SK-N-SH (cell line): ENCODE measurements at regions not wholly inside any gene's neighbourhood (a gene's known extent, or its start where the extent isn't known, plus 50 kb on each side); places are given as distances from the start of the nearest gene placed in this dataset.

Experiments
- CTCF ChIA-PET: fragments of 300-600, 350-600 bp; formaldehyde crosslinking; extraction: SDS; loops from one replicate; lab custom pipeline; 2021; lab: Yijun Ruan, JAX
- POLR2A ChIA-PET: fragments of 350-600 bp; sonication (Branson Sonifier 250); formaldehyde crosslinking; extraction: SDS; loops from one replicate; lab custom pipeline; 2020; ENCODE audit warnings: antibody characterized with exemption, inconsistent platforms; lab: Yijun Ruan, JAX
- DNase-seq: peaks from one replicate; pipeline ENCODE4 v3.0.0; 2012
- H2AFZ ChIP-seq: fragments of 200-600 bp; sonication (generic); 2 replicates; pipeline ENCODE4 v1.8.1; 2016; ENCODE audit warnings: antibody characterized with exemption, mild to moderate bottlenecking, low read depth
- H3F3A ChIP-seq: fragments of 200-600 bp; sonication (generic); replicated peaks from 2 replicates; pipeline ENCODE3; 2016; ENCODE audit warnings: antibody characterized with exemption, mild to moderate bottlenecking; ENCODE audit not compliant: insufficient read depth
- H3K27ac ChIP-seq, 2 experiments: fragments of 200-500 bp in 1 of 2; fragments of 200-600 bp in 1 of 2; sonication (Bioruptor generic) in 1 of 2; sonication (generic), shearing (Covaris generic) in 1 of 2; 2 replicates each; pipeline versions ENCODE4 v1.5.1 to v1.6.1; 2014 to 2016; ENCODE audit warnings: low read depth in 2 of 2, inconsistent platforms in 1 of 2, low read length in 1 of 2, mild to moderate bottlenecking in 1 of 2, mixed read lengths in 1 of 2
- H3K27me3 ChIP-seq: fragments of 200-600 bp; sonication (generic), shearing (Covaris generic); 2 replicates; pipeline ENCODE4 v1.6.1; 2016; ENCODE audit warnings: mixed run types; ENCODE audit not compliant: insufficient read depth
- H3K36me3 ChIP-seq, 2 experiments: fragments of 200-500 bp in 1 of 2; fragments of 200-600 bp in 1 of 2; sonication (Bioruptor generic) in 1 of 2; sonication (generic) in 1 of 2; replicated peaks in 1 of 2; 2 replicates each; pipeline versions ENCODE3 to v1.5.1; 2014 to 2016; ENCODE audit warnings: low read length in 1 of 2, mild to moderate bottlenecking in 1 of 2; ENCODE audit not compliant: insufficient read depth in 2 of 2, control insufficient read depth in 1 of 2
- H3K4me1 ChIP-seq, 2 experiments: fragments of 200-500 bp in 1 of 2; fragments of 200-600 bp in 1 of 2; sonication (Bioruptor generic) in 1 of 2; sonication (generic), shearing (Covaris generic) in 1 of 2; 2 replicates each; pipeline versions ENCODE4 v1.5.1 to v1.6.1; 2014 to 2016; ENCODE audit warnings: low read depth in 1 of 2, low read length in 1 of 2, mixed run types in 1 of 2; ENCODE audit not compliant: insufficient read depth in 2 of 2, control insufficient read depth in 1 of 2
- H3K4me2 ChIP-seq: fragments of 200-600 bp; sonication (generic), shearing (Covaris generic); 2 replicates; pipeline ENCODE4 v1.6.1; 2017; ENCODE audit warnings: mixed run types
- H3K4me3 ChIP-seq, 2 experiments: fragments of 200-500 bp in 1 of 2; fragments of 200-600 bp in 1 of 2; sonication (Bioruptor generic) in 1 of 2; sonication (generic), shearing (Covaris generic) in 1 of 2; 2 replicates each; pipeline versions ENCODE4 v1.5.1 to v1.8.1; 2014 to 2016; ENCODE audit warnings: low read depth in 2 of 2, inconsistent platforms in 1 of 2, low read length in 1 of 2, mild to moderate bottlenecking in 1 of 2, mixed read lengths in 1 of 2, moderate library complexity in 1 of 2
- H3K79me2 ChIP-seq: fragments of 200-600 bp; sonication (generic); 2 replicates; pipeline ENCODE4 v1.8.1; 2017; ENCODE audit warnings: mild to moderate bottlenecking; ENCODE audit not compliant: insufficient read depth
- H3K9ac ChIP-seq: fragments of 200-600 bp; sonication (generic); 2 replicates; pipeline ENCODE4 v1.6.1; 2017; ENCODE audit warnings: mixed run types
- H3K9me2 ChIP-seq: fragments of 200-600 bp; sonication (generic); 2 replicates; pipeline ENCODE4 v1.6.1; 2017; ENCODE audit warnings: mixed run types
- H3K9me3 ChIP-seq: fragments of 200-600 bp; sonication (generic); 2 replicates; pipeline ENCODE4 v1.6.1; 2017; ENCODE audit warnings: mixed run types, mild to moderate bottlenecking, moderate library complexity
- H4K20me1 ChIP-seq: fragments of 200-600 bp; sonication (generic); 2 replicates; pipeline ENCODE4 v1.6.1; 2017; ENCODE audit warnings: mild to moderate bottlenecking, mixed run types; ENCODE audit not compliant: insufficient read depth
- CHD2 ChIP-seq: fragments of 150-350 bp; IDR thresholded peaks from 2 replicates; pipeline ENCODE4 v1.6.1; 2018; ENCODE audit warnings: low read length; ENCODE audit not compliant: partially characterized antibody
- EP300 ChIP-seq, 2 experiments: IDR thresholded peaks; 2 replicates each; pipeline versions ENCODE4 v1.4.0 to v1.6.1; 2012; ENCODE audit warnings: borderline replicate concordance in 1 of 2, low read depth in 1 of 2, low read length in 1 of 2
- FOSL2 ChIP-seq: IDR thresholded peaks from 2 replicates; pipeline ENCODE4 v1.4.0; 2012; ENCODE audit warnings: low read depth, mild to moderate bottlenecking, moderate library complexity, borderline replicate concordance
- MXI1 ChIP-seq: IDR thresholded peaks from 2 replicates; pipeline ENCODE4 v1.6.1; 2012; ENCODE audit warnings: mild to moderate bottlenecking, low read depth, low read length, improper control_type of control experiment
- NFIC ChIP-seq: IDR thresholded peaks from 2 replicates; pipeline ENCODE4 v1.4.0; 2012; ENCODE audit warnings: borderline replicate concordance
- RAD21 ChIP-seq: IDR thresholded peaks from 2 replicates; pipeline ENCODE4 v1.6.1; 2012; ENCODE audit warnings: mild to moderate bottlenecking, low read length
- SIN3A ChIP-seq: IDR thresholded peaks from 2 replicates; pipeline ENCODE4 v1.6.1; 2012; ENCODE audit warnings: low read depth, mild to moderate bottlenecking, low read length, moderate library complexity, borderline replicate concordance
- TAF1 ChIP-seq: IDR thresholded peaks from 2 replicates; pipeline ENCODE4 v1.6.1; 2012; ENCODE audit warnings: low read depth, mild to moderate bottlenecking, low read length, moderate library complexity, borderline replicate concordance
- TCF12 ChIP-seq: IDR thresholded peaks from 2 replicates; pipeline ENCODE4 v1.4.0; 2012
- TEAD4 ChIP-seq: IDR thresholded peaks from 2 replicates; pipeline ENCODE4 v1.4.0; 2012; ENCODE audit warnings: mild to moderate bottlenecking, borderline replicate concordance; ENCODE audit not compliant: insufficient read depth
- WGBS: methylation state at CpG from one replicate; pipeline ENCODE4 v1.1.6; 2017; ENCODE audit warnings: low lambda C conversion rate; 5-methylcytosine and 5-hydroxymethylcytosine counted together
- TF ChIP-seq, protein P1 (sequence below): IDR thresholded peaks from 2 replicates; pipeline ENCODE4 v1.6.1; 2012; ENCODE audit warnings: mild to moderate bottlenecking, low read depth, low read length, moderate library complexity
- TF ChIP-seq, protein P2 (sequence below): IDR thresholded peaks from 2 replicates; pipeline ENCODE4 v1.4.0; 2012; ENCODE audit warnings: low read depth, borderline replicate concordance

DNA sequence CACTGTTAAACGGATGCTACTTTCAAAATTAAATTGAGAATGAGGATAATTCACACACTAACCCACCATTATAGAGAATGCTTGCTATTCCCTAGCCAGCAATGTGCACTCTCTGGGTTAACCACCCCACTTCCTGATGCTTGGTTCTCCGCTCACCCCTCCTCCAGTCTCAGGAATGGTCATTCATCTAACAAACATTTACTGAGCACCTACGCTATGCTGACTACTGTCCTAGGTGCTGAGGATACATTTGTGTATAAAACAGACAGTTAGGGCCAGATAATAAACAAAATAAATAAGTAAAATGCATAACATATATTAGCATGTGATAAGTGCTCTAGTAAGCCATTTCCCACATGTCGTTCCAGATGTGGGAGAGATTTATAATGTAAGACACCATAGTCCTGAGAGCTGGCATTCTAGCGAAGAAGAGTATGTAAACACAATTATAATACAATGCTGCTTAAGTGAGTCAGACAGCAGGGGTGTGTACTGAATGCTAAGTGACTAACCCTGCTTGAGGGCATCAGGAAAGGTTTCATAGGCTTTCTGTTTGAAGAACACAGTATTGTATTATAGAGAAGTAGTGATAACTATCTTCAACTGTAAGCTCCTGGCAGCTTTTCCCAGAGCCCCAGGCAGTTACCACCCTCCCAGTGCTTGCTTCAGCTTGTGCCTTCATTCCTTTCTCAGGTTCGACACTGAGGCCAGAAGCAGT, 126.7 kb upstream of the CACHD1 start:
- Histone ChIP-seq H3K27ac (peak overlapping the region in 1 of 2 experiments; percentile 36; a peak in 1 of 4 replicates), H3K9ac (no peak overlapping the region), H3K4me2 (no peak overlapping the region)
- DNase-seq, result peak; percentile 46
- 0 out of 2 replicates have a peak, but pooled peaks have one; percentile 20 for TF ChIP-seq MXI1
- 0 out of 4 replicates have a peak, but pooled peaks of 1 of the 2 experiments have one; percentile 7 for TF ChIP-seq EP300 (IDR thresholded peaks at IDR 0.05; ENCODE audit: borderline replicate concordance in 1 of 2, low read depth in 1 of 2, low read length in 1 of 2)
- TF ChIP-seq CHD2, result no peak
- TF ChIP-seq, protein P1, sequence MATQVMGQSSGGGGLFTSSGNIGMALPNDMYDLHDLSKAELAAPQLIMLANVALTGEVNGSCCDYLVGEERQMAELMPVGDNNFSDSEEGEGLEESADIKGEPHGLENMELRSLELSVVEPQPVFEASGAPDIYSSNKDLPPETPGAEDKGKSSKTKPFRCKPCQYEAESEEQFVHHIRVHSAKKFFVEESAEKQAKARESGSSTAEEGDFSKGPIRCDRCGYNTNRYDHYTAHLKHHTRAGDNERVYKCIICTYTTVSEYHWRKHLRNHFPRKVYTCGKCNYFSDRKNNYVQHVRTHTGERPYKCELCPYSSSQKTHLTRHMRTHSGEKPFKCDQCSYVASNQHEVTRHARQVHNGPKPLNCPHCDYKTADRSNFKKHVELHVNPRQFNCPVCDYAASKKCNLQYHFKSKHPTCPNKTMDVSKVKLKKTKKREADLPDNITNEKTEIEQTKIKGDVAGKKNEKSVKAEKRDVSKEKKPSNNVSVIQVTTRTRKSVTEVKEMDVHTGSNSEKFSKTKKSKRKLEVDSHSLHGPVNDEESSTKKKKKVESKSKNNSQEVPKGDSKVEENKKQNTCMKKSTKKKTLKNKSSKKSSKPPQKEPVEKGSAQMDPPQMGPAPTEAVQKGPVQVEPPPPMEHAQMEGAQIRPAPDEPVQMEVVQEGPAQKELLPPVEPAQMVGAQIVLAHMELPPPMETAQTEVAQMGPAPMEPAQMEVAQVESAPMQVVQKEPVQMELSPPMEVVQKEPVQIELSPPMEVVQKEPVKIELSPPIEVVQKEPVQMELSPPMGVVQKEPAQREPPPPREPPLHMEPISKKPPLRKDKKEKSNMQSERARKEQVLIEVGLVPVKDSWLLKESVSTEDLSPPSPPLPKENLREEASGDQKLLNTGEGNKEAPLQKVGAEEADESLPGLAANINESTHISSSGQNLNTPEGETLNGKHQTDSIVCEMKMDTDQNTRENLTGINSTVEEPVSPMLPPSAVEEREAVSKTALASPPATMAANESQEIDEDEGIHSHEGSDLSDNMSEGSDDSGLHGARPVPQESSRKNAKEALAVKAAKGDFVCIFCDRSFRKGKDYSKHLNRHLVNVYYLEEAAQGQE, result peak; percentile 75
- no peak for TF ChIP-seq SIN3A
- 0 out of 2 replicates have a peak, but pooled peaks have one; percentile 5 for TF ChIP-seq RAD21
- TF ChIP-seq, all 33 proteins: peak for 4
- no peaks in the 10 kb centered on the region for H3K9me3 ChIP-seq
- no peaks in the 10 kb centered on the region for H4K20me1 ChIP-seq
- H3K27me3 ChIP-seq, result no peaks in the 10 kb centered on the region
- CTCF ChIA-PET, result no interaction called here
- H3F3A ChIP-seq, result no peaks in the 10 kb centered on the region
- 33% methylated on average over 6 of the region's 6 CpGs for WGBS
- no peaks in the 10 kb centered on the region for H3K9me2 ChIP-seq
- no peaks in the 10 kb centered on the region for H3K36me3 ChIP-seq
- peaks cover 5 to 10% of the 10 kb centered on the region in 2 experiments; a peak in 3 of 4 replicates for H3K4me1 ChIP-seq
- H2AFZ ChIP-seq, result no peak overlapping the region
- no peaks in the 10 kb centered on the region for H3K79me2 ChIP-seq
- H3K4me3 ChIP-seq, result no peak overlapping the region
- POLR2A ChIA-PET, result no interaction called here

DNA sequence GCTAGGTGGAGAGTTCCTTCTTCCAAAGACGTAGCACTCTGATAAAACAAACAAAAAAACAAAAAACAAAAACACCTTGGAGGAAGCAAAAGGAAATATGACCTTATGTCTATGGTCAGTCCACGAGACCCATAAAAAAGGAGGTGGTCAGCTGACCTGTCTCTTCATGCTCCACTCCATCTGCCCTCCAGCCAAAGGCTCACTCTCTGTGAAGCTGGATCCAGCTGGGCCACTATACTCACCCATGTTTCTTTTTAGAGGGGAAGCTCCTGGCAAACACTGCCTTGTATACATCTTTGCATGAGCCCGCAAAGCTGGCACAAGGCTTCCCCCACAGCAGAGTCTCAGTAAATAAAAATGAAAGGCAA, 126.1 kb upstream of the CACHD1 start:
- no peaks in the 10 kb centered on the region for H3K36me3 ChIP-seq
- DNase-seq, result peak; percentile 25
- H4K20me1 ChIP-seq, result no peaks in the 10 kb centered on the region
- no peak overlapping the region for H2AFZ ChIP-seq
- H3F3A ChIP-seq, result no peaks in the 10 kb centered on the region
- 57% methylated on average over 3 of the region's 3 CpGs for WGBS
- no peaks in the 10 kb centered on the region for H3K9me2 ChIP-seq
- peak overlapping the region in 1 of 2 experiments; percentile 36; a peak in 1 of 4 replicates for H3K27ac ChIP-seq
- ChIA-PET POLR2A (interaction anchor here (0.7 kb wide), 1 partner anchor 145 kb away, joined by 3 read pairs; no protein-coding TSS in a partner anchor), CTCF (no interaction called here)
- peaks cover 0 to 10% of the 10 kb centered on the region in 2 experiments; a peak in 3 of 4 replicates for H3K4me1 ChIP-seq
- TF ChIP-seq FOSL2 (no peak), TCF12 (no peak), TAF1 (no peak), TEAD4 (no peak), NFIC (no peak), CHD2 (no peak), RAD21 (no peak)
- TF ChIP-seq, protein P2, sequence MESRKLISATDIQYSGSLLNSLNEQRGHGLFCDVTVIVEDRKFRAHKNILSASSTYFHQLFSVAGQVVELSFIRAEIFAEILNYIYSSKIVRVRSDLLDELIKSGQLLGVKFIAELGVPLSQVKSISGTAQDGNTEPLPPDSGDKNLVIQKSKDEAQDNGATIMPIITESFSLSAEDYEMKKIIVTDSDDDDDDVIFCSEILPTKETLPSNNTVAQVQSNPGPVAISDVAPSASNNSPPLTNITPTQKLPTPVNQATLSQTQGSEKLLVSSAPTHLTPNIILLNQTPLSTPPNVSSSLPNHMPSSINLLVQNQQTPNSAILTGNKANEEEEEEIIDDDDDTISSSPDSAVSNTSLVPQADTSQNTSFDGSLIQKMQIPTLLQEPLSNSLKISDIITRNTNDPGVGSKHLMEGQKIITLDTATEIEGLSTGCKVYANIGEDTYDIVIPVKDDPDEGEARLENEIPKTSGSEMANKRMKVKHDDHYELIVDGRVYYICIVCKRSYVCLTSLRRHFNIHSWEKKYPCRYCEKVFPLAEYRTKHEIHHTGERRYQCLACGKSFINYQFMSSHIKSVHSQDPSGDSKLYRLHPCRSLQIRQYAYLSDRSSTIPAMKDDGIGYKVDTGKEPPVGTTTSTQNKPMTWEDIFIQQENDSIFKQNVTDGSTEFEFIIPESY, result no peak
- H3K9ac ChIP-seq, result no peak overlapping the region
- H3K9me3 ChIP-seq, result no peaks in the 10 kb centered on the region
- H3K27me3 ChIP-seq, result no peaks in the 10 kb centered on the region
- no peak overlapping the region for H3K4me3 ChIP-seq
- H3K4me2 ChIP-seq, result no peak overlapping the region
- H3K79me2 ChIP-seq, result no peaks in the 10 kb centered on the region
